Nephron progenitor cell (in vitro differentiated cells): ENCODE measurements at regions not wholly inside any gene's neighbourhood (a gene's known extent, or its start where the extent isn't known, plus 50 kb on each side); places are given as distances from the start of the nearest gene placed in this dataset.

Experiments
- DNase-seq: peaks from one replicate; pipeline ENCODE4 v3.0.0; 2021
- H3K27ac Mint-ChIP-seq: 2 replicates; pipeline ENCODE4 v1.8.0; 2021; ENCODE audit warnings: mild to moderate bottlenecking, moderate library complexity, mixed read lengths
- H3K27me3 Mint-ChIP-seq: 2 replicates; pipeline ENCODE4 v1.8.0; 2021; ENCODE audit warnings: mild to moderate bottlenecking, low read depth, mixed read lengths; ENCODE audit not compliant: poor library complexity
- H3K36me3 Mint-ChIP-seq: 2 replicates; pipeline ENCODE4 v1.8.0; 2021; ENCODE audit warnings: low read depth, mixed read lengths
- H3K4me1 Mint-ChIP-seq: 2 replicates; pipeline ENCODE4 v1.8.0; 2021; ENCODE audit warnings: mixed read lengths
- H3K4me3 Mint-ChIP-seq: 2 replicates; pipeline ENCODE4 v1.8.0; 2021; ENCODE audit warnings: mild to moderate bottlenecking, moderate library complexity, mixed read lengths
- H3K9me3 Mint-ChIP-seq: 2 replicates; pipeline ENCODE4 v1.8.0; 2021; ENCODE audit warnings: mild to moderate bottlenecking, moderate library complexity, mixed read lengths
- TF ChIP-seq, protein P1 (sequence below): fragments of 200-600 bp; sonication (generic); IDR thresholded peaks from 2 replicates; pipeline ENCODE4 v1.5.0; 2021; ENCODE audit warnings: antibody characterized with exemption

- H3K9me3 Mint-ChIP-seq: peaks cover 20% of the 10 kb centered on the region
- no peak overlapping the region for H3K4me3 Mint-ChIP-seq
- DNase-seq: no peak
- H3K27me3 Mint-ChIP-seq: peaks cover 19% of the 10 kb centered on the region
- TF ChIP-seq, protein P1, sequence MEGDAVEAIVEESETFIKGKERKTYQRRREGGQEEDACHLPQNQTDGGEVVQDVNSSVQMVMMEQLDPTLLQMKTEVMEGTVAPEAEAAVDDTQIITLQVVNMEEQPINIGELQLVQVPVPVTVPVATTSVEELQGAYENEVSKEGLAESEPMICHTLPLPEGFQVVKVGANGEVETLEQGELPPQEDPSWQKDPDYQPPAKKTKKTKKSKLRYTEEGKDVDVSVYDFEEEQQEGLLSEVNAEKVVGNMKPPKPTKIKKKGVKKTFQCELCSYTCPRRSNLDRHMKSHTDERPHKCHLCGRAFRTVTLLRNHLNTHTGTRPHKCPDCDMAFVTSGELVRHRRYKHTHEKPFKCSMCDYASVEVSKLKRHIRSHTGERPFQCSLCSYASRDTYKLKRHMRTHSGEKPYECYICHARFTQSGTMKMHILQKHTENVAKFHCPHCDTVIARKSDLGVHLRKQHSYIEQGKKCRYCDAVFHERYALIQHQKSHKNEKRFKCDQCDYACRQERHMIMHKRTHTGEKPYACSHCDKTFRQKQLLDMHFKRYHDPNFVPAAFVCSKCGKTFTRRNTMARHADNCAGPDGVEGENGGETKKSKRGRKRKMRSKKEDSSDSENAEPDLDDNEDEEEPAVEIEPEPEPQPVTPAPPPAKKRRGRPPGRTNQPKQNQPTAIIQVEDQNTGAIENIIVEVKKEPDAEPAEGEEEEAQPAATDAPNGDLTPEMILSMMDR: no peak
- no peaks in the 10 kb centered on the region for H3K36me3 Mint-ChIP-seq
- H3K4me1 Mint-ChIP-seq: peaks cover 15% of the 10 kb centered on the region
- no peak overlapping the region for H3K27ac Mint-ChIP-seq
These were observed 51.0 kb upstream of the BOD1L2 start for GRCh38 chr18:57095884-57096283.
